Ecto neural progenitor cell (in vitro differentiated cells): ENCODE measurements at regions not wholly inside any gene's neighbourhood (a gene's known extent, or its start where the extent isn't known, plus 50 kb on each side); places are given as distances from the start of the nearest gene placed in this dataset.

Source experiments
- DNase-seq: peaks from one replicate; pipeline ENCODE4 v3.0.0-alpha.2; 2018; ENCODE audit warnings: low spot score

GRCh38 chr7:18363751-18364380 lies 131.7 kb upstream of the HDAC9 start:
- no peak for DNase-seq

- no peak for DNase-seq
These were observed 131.2 kb upstream of the HDAC9 start for GRCh38 chr7:18364396-18364795.

GRCh38 chr7:18366394-18366793 lies 129.2 kb upstream of the HDAC9 start:
- no peak for DNase-seq

- DNase-seq: no peak
These were observed 126.5 kb upstream of the HDAC9 start for GRCh38 chr7:18369011-18369410.

- DNase-seq: no peak
These were observed 124.9 kb upstream of the HDAC9 start for GRCh38 chr7:18370633-18371032.

- DNase-seq: no peak
These were observed 116.5 kb upstream of the HDAC9 start for GRCh38 chr7:18378989-18379605.

- no peak for DNase-seq
These were observed 110.9 kb upstream of the HDAC9 start for GRCh38 chr7:18384491-18385143.

GRCh38 chr7:18386607-18387006 lies 108.9 kb upstream of the HDAC9 start:
- no peak for DNase-seq

GRCh38 chr7:18387191-18387735 lies 108.3 kb upstream of the HDAC9 start:
- DNase-seq: no peak

GRCh38 chr7:18390535-18390907 lies 105.0 kb upstream of the HDAC9 start:
- DNase-seq: no peak

- DNase-seq: no peak
These were observed 102.0 kb upstream of the HDAC9 start for GRCh38 chr7:18393465-18394118.

- DNase-seq: no peak
These were observed 99.7 kb upstream of the HDAC9 start for GRCh38 chr7:18395868-18396267.

- DNase-seq: no peak
These were observed 98.6 kb upstream of the HDAC9 start for GRCh38 chr7:18396953-18397352.

GRCh38 chr7:18399436-18400235 lies 95.9 kb upstream of the HDAC9 start:
- no peak for DNase-seq

- no peak for DNase-seq
These were observed 95.3 kb upstream of the HDAC9 start for GRCh38 chr7:18400275-18400674.

- DNase-seq: no peak
These were observed 94.8 kb upstream of the HDAC9 start for GRCh38 chr7:18400726-18401125.

GRCh38 chr7:18401757-18402156 lies 93.8 kb upstream of the HDAC9 start:
- DNase-seq: no peak

- no peak for DNase-seq
These were observed 92.9 kb upstream of the HDAC9 start for GRCh38 chr7:18402488-18403183.

- no peak for DNase-seq
These were observed 89.8 kb upstream of the HDAC9 start for GRCh38 chr7:18405726-18406125.

GRCh38 chr7:18407385-18407784 lies 88.2 kb upstream of the HDAC9 start:
- DNase-seq: no peak

GRCh38 chr7:18408461-18408860 lies 87.1 kb upstream of the HDAC9 start:
- no peak for DNase-seq
